Medulla oblongata (tissue), 1 donor: ENCODE measurements at regions not wholly inside any gene's neighbourhood (a gene's known extent, or its start where the extent isn't known, plus 50 kb on each side); places are given as distances from the start of the nearest gene placed in this dataset.

Experiments
- DNase-seq: peaks from one replicate; pipeline ENCODE4 v3.0.0-alpha.2; 2015; ENCODE audit errors: extremely low spot score

GRCh38 chr4:166628454-166628853 is 605.8 kb downstream of the SPOCK3 start:
- DNase-seq = no peak

DNA sequence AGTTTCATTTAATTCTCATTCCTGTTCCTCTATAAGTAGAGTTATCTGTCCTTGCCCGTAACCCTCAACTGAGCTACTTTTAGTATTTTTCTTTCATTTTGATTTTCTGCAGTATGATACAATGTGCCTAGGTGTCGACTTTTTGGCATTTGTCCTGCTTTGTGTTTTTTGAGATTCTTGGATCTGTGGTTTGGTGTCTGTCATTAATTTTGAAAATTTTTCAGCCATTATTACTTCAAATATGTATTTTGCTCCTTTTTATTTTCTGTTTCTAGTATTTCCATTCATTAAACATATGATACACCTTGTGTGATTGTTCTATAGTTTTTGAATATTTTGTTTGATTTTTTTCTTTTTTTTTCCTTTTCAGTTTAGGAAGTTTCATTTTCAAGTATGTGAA is 598.9 kb downstream of the SPOCK3 start:
- DNase-seq = no peak

DNA sequence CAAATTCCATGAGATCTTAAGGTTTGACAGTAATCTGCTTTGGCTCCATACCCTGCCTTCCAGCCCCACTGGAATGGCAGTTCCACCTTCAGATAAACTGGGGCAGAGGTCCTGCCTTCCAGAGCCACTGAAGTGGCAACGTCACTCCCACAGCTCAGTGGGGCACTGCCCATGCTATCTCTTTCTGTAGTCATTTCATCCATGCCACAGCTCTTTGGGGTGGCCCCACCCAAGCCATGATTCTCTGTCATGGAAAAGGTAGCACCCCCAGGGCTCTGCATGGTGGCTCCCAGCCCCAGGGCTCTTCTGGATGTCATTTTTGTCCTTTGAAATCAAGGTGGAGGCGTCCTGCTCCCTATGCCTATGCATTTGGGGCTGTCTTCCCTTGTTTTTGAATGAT is 596.5 kb downstream of the SPOCK3 start:
- DNase-seq = no peak

DNA sequence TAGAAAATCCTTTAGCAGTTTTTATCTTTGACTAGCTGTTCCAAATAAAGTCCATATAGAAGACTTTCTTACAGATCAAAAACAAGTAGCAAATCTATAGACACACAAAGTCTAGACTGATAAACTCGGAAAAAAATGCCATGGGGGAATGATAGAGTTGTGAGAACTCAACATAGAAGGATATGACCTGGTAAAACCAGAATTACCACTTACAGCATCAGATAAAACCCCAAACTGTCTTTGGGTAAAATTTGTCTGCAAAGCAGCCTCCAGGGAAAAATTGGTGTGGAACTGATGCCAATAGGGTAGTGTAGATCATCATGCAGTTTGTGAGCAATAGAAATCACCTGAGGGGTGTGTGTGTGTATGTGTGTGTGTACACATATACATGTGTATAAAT is 579.1 kb downstream of the SPOCK3 start:
- no peak for DNase-seq

GRCh38 chr4:166655705-166656104 is 578.6 kb downstream of the SPOCK3 start:
- no peak for DNase-seq

GRCh38 chr4:166657261-166657660 is 577.0 kb downstream of the SPOCK3 start:
- DNase-seq = no peak

DNA sequence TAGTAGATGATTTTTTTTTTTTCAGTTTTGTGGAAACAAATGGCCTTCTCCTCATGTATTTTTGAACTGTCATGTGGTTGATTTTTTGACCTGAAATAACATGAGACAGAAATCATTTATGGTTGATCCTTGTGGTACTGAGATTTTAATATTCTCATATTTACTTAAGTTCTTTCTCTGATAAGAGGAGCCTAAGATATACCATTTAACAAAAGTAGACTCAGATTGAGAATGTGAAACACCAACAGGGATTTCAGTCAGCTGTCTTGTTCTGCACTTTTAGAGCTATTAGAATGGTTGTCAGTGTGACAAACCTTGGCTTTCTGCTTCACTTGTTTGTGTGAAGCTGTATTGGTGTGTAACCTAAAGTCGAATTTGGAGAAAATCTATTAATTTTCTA is 575.7 kb downstream of the SPOCK3 start:
- no peak for DNase-seq

- DNase-seq = no peak
These were observed 571.9 kb downstream of the SPOCK3 start for GRCh38 chr4:166662266-166662843.

DNA sequence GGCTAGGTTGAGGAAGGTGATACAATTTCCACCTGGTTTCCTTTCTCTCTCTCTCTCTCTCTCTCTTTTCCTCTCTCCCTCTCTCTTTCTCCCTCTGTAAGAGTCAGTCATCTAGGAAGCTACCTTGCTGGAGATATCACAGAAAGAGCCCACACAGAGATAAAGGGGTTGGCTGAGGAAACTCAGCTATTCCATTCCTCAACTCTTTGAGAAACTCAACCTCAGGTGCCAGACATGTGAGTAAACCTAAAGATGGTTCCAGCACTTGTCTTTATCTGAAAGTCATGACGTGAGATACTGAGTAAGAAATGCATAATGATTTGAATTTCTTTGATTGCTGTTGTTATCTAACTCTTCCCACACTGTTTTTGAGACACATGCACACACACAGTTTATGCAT is 564.0 kb downstream of the SPOCK3 start:
- no peak for DNase-seq

DNA sequence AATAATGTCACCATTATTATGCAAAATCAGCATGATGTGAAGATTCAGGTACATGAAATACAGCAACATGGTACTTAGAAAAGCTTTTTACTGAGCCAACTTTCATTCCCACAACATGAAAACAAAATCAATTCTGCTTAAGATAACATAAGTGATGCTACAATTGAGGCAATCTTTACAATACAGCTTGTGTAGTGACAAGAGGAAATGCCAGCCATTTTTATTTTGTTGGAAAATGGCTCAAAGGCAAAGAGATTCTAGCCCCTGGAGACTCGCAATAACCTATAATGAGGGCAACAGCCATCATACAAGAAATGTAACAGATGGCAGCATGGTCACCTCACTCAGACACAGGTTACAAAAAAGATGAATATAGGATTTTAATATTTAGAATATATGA is 560.4 kb downstream of the SPOCK3 start:
- DNase-seq = no peak

DNA sequence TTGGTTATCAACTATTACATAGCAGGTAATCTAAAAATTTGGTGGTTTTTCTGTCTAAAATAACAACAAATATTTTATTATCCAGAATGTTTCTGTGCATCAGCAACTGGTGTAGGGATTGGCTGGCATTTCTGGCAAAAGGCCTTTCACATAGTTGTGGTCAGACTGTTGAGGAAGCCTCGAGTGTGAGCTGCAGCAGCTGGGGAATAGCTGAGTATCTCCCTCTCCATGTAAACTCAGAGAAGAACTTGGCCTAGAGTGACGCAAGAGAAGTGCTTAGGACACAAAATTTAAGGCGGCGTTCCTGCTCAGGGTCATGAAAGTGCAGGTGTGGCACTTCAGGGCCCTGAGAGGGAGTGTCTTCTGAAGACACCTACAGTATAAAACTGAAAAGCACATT is 558.9 kb downstream of the SPOCK3 start:
- no peak for DNase-seq

- DNase-seq = no peak
These were observed 553.5 kb downstream of the SPOCK3 start for GRCh38 chr4:166680796-166681195.

- DNase-seq = no peak
These were observed 552.1 kb downstream of the SPOCK3 start for GRCh38 chr4:166682200-166682599.
